Esophagus muscularis mucosa (tissue), 4 donors: ENCODE measurements at regions not wholly inside any gene's neighbourhood (a gene's known extent, or its start where the extent isn't known, plus 50 kb on each side); places are given as distances from the start of the nearest gene placed in this dataset.

Source experiments
- DNase-seq: peaks from one replicate; pipeline ENCODE4 v3.0.0-alpha.2; 2017; ENCODE audit errors: extremely low spot score
- H3K27ac ChIP-seq, 4 donors: fragments of 200-600 bp; sonication (generic); replicated peaks in 1 of 4; 1 replicate in 3 of 4; 2 replicates in 1 of 4; pipeline ENCODE4 v1.5.1; 2016 to 2019; ENCODE audit warnings: mild to moderate bottlenecking in 1 of 4
- H3K27me3 ChIP-seq, 4 donors: fragments of 200-600 bp; sonication (generic); one replicate each; pipeline versions ENCODE4 v1.5.1 to v1.6.0; 2016 to 2019
- H3K36me3 ChIP-seq, 4 donors: fragments of 200-600 bp; sonication (generic); one replicate each; pipeline ENCODE4 v1.5.1; 2016 to 2019
- H3K4me1 ChIP-seq, 4 donors: fragments of 200-600 bp; sonication (generic); one replicate each; pipeline ENCODE4 v1.5.1; 2016 to 2019
- H3K4me3 ChIP-seq, 4 donors: fragments of 200-600 bp; sonication (generic); 1 replicate in 2 of 4; 2 replicates in 2 of 4; pipeline ENCODE4 v1.5.1; 2016 to 2019; ENCODE audit warnings: mild to moderate bottlenecking in 4 of 4, moderate library complexity in 1 of 4
- H3K9me3 ChIP-seq, 4 donors: fragments of 200-600 bp; sonication (generic); 1 replicate in 3 of 4; 2 replicates in 1 of 4; pipeline ENCODE4 v1.5.1; 2016 to 2019
- EP300 ChIP-seq: sonication (generic); formaldehyde crosslinking; IDR thresholded peaks from one replicate; pipeline ENCODE4 v1.6.1; 2017; ENCODE audit warnings: antibody characterized with exemption
- POLR2A ChIP-seq: fragments of 450-650 bp; IDR thresholded peaks from one replicate; pipeline ENCODE4 v1.6.1; 2017; ENCODE audit warnings: antibody characterized with exemption, moderate library complexity, mild to moderate bottlenecking, low read depth
- POLR2AphosphoS5 ChIP-seq, 2 donors: sonication (generic); formaldehyde crosslinking; IDR thresholded peaks; one replicate each; pipeline ENCODE4 v1.6.1; 2017; ENCODE audit warnings: antibody characterized with exemption in 2 of 2
- WGBS: methylation state at CpG from one replicate; pipeline ENCODE4 v1.1.5; 2018; 5-methylcytosine and 5-hydroxymethylcytosine counted together
- intact Hi-C: fragments of 100-400 bp; cut with DNase I; formaldehyde crosslinking; loops from one replicate; pipeline ENCODE4 v1.15.1; 2023
- TF ChIP-seq, protein P1 (sequence below), 3 experiments: fragments of 200-600 bp in 2 of 3; fragments of 450-650 bp in 1 of 3; sonication (generic) in 2 of 3; IDR thresholded peaks; one replicate each; pipeline ENCODE4 v1.5.1; 2017 to 2019; ENCODE audit warnings: antibody characterized with exemption in 3 of 3, mild to moderate bottlenecking in 2 of 3, moderate library complexity in 1 of 3

DNA sequence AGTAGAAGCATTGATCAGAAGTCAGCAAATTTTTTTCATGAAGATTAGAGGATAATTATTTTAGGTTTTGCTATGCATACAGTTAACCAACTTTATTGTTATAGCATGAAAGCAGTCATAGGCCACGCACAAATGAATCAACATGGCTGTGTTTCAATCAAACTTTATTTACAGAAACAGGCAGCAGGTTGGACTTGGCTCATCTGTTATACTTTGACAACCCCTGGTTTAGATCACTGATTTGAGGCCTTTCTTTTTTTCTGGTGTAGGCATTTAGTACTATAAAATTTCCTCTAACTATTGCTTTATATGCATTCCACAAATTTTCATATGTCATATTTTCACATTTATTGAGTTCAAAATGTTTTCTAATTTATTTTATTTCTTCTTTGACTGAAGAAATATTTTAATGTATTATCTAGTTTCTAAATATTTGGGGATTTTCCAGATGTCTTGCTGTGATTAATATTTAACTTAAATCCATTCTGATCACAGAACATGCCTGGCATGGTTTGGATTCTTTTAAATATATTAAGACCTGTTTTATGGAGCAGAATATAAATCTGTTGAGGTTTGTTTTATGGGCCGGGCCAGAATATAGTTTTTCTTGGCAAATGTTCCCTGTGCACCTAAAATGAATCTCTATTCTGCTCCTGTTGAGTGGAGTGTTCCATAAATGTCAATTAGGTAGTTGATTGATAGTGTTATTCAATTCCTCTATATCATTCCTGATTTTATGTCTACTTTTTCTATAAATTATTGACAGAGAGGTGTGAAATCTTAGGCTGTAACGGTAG, 116.3 kb upstream of the KLHL29 start:
- 60% methylated on average over 3 of the region's 3 CpGs for whole genome bisulfite sequencing
- no peak overlapping the region for H3K27ac ChIP-seq
- H3K27me3 ChIP-seq: no peaks in the 10 kb centered on the region
- no peak for DNase-seq
- TF ChIP-seq POLR2AphosphoS5 (IDR thresholded peaks at IDR 0.05) (no peak), EP300 (no peak), POLR2A (no peak)
- TF ChIP-seq, protein P1, sequence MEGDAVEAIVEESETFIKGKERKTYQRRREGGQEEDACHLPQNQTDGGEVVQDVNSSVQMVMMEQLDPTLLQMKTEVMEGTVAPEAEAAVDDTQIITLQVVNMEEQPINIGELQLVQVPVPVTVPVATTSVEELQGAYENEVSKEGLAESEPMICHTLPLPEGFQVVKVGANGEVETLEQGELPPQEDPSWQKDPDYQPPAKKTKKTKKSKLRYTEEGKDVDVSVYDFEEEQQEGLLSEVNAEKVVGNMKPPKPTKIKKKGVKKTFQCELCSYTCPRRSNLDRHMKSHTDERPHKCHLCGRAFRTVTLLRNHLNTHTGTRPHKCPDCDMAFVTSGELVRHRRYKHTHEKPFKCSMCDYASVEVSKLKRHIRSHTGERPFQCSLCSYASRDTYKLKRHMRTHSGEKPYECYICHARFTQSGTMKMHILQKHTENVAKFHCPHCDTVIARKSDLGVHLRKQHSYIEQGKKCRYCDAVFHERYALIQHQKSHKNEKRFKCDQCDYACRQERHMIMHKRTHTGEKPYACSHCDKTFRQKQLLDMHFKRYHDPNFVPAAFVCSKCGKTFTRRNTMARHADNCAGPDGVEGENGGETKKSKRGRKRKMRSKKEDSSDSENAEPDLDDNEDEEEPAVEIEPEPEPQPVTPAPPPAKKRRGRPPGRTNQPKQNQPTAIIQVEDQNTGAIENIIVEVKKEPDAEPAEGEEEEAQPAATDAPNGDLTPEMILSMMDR (IDR thresholded peaks at IDR 0.05): no peak
- H3K4me3 ChIP-seq: no peak overlapping the region
- no peaks in the 10 kb centered on the region for H3K9me3 ChIP-seq
- intact Hi-C loops: no loop called here
- H3K4me1 ChIP-seq: peaks cover 0 to 12% (median 7%) of the 10 kb centered on the region in 4 donors
- no peaks in the 10 kb centered on the region for H3K36me3 ChIP-seq

DNA sequence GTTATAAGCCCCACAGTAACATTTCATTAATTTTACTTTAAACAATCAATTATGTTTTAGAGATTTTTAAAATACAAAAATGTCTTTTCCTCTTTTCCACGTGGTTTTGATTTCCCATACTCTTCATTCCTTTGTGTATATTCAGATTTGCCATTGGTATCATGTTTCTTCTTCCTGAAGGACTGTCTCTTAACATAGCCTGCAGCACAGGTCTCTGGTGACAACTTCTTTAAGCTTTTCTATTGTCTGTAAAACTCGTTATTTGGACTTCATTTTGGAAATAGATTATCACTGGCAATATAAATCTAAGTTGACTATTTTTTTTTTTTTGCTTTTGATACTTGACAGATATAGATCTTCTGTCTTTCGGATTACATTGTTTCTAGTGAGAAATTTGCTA, 115.2 kb upstream of the KLHL29 start:
- WGBS: 71% methylated on average over 3 of the region's 3 CpGs
- no peaks in the 10 kb centered on the region for H3K36me3 ChIP-seq
- H3K4me1 ChIP-seq: peaks cover 0 to 12% (median 7%) of the 10 kb centered on the region in 4 donors
- intact Hi-C loops: no loop called here
- H3K4me3 ChIP-seq: no peak overlapping the region
- no peaks in the 10 kb centered on the region for H3K27me3 ChIP-seq
- TF ChIP-seq POLR2AphosphoS5 (IDR thresholded peaks at IDR 0.05) (no peak), POLR2A (no peak), EP300 (no peak)
- TF ChIP-seq, protein P1 (IDR thresholded peaks at IDR 0.05): no peak
- no peaks in the 10 kb centered on the region for H3K9me3 ChIP-seq
- DNase-seq: no peak
- no peak overlapping the region for H3K27ac ChIP-seq

GRCh38 chr2:23270810-23271209, 114.2 kb upstream of the KLHL29 start:
- 92% methylated on average over 1 of the region's 1 CpG for WGBS
- Histone ChIP-seq H3K4me1 (peaks cover 0 to 12% (median 7%) of the 10 kb centered on the region in 4 donors), H3K27me3 (no peaks in the 10 kb centered on the region), H3K4me3 (no peak overlapping the region), H3K27ac (no peak overlapping the region), H3K9me3 (no peaks in the 10 kb centered on the region), H3K36me3 (no peaks in the 10 kb centered on the region)
- TF ChIP-seq, protein P1 (IDR thresholded peaks at IDR 0.05): no peak
- no peak for TF ChIP-seq EP300
- TF ChIP-seq POLR2AphosphoS5 (IDR thresholded peaks at IDR 0.05): no peak
- no peak for TF ChIP-seq POLR2A
- intact Hi-C loops: no loop called here
- DNase-seq: no peak

DNA sequence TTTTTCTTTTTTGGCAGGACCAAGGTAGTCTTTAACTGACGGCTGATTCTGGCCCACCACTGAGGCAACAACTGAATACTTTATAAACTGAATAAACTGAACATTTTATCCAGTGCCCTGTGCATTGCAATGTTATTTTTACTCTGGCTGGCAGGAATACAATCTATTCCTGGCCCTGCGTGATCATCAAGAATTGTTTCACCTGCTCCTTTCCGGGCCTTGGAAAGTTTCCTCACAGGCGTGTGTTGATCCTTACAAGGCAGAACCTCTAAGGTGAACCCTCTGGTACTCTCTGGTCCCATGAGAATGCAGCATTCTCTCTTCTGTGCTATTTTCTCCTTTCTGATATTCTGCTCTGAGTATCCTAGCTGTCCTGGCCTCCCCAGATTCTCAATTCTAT, 113.7 kb upstream of the KLHL29 start:
- no peak for DNase-seq
- no peaks in the 10 kb centered on the region for H3K27me3 ChIP-seq
- no peaks in the 10 kb centered on the region for H3K9me3 ChIP-seq
- 60% methylated on average over 4 of the region's 4 CpGs for WGBS
- no peak overlapping the region for H3K27ac ChIP-seq
- TF ChIP-seq POLR2AphosphoS5 (IDR thresholded peaks at IDR 0.05) (no peak), POLR2A (no peak), EP300 (no peak)
- TF ChIP-seq, protein P1 (IDR thresholded peaks at IDR 0.05): no peak
- intact Hi-C loops: no loop called here
- no peaks in the 10 kb centered on the region for H3K36me3 ChIP-seq
- peaks cover 0 to 12% (median 7%) of the 10 kb centered on the region in 4 donors for H3K4me1 ChIP-seq
- H3K4me3 ChIP-seq: no peak overlapping the region

DNA sequence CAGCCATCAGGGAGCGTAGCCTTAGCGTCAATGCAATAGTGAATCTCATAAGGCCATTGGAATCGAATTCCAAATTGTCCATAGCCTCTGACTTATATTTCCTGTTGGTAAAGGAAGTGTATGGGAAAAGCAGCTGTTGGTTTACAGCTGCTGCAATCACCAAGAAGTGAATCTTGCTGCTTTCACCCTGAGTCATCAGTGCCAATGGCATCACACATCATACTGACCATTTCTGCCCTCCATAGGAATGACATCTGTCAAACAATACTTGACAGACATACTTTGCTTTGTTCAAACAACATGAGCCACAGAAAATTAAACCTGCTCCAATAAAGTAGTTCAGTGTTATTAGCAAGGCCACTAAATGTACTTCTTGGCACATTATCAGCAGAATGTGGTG, 111.2 kb upstream of the KLHL29 start:
- intact Hi-C loops: no loop called here
- Histone ChIP-seq H3K27me3 (no peaks in the 10 kb centered on the region), H3K4me1 (peaks cover 0 to 12% (median 7%) of the 10 kb centered on the region in 4 donors), H3K4me3 (no peak overlapping the region), H3K36me3 (no peaks in the 10 kb centered on the region), H3K27ac (no peak overlapping the region), H3K9me3 (no peaks in the 10 kb centered on the region)
- TF ChIP-seq EP300 (no peak), POLR2A (no peak), POLR2AphosphoS5 (IDR thresholded peaks at IDR 0.05) (no peak)
- TF ChIP-seq, protein P1 (IDR thresholded peaks at IDR 0.05): no peak
- DNase-seq: no peak
- WGBS: 94% methylated on average over 3 of the region's 3 CpGs
